ENCODE measurements at regions not wholly inside any gene's neighbourhood (a gene's known extent, or its start where the extent isn't known, plus 50 kb on each side); places are given as distances from the start of the nearest gene placed in this dataset.

- FAIRE-seq = no peak
- SMC1A ChIA-PET (ENCODE audit: uncharacterized antibody, unreplicated experiment) = interaction anchor here (1.4 kb wide), 1 partner anchor 437 kb away, joined by 3 read pairs; no protein-coding TSS in a partner anchor
Measured at GRCh38 chr3:34544136-34544535, 745.7 kb downstream of the PDCD6IP start.

More at GRCh38 chr3:34544136-34544535, 745.7 kb downstream of the PDCD6IP start:
- ChIA-PET CTCF (no interaction called here), RAD21 (ENCODE audit: unreplicated experiment) (no interaction called here), POLR2A (interaction anchor here (0.6 kb wide), 1 partner anchor 394 kb away, joined by 3 read pairs; no protein-coding TSS in a partner anchor)
- BruUV-seq (replicated peaks) = no TSS peak
- no peak overlapping the region for H3K9ac ChIP-seq (ENCODE audit: control insufficient read depth, insufficient read depth, low read length)
- 14% methylated on average over 4 of the region's 4 CpGs for WGBS (ENCODE audit: insufficient coverage, insufficient replicate concordance, low lambda C conversion rate, missing lambda C conversion rate)
- H3K27me3 ChIP-seq (replicated peaks in 1 of 2; ENCODE audit: control insufficient read depth in 2 of 2, insufficient read depth in 2 of 2, low read length in 1 of 2) = no peaks in the 10 kb centered on the region
- intact Hi-C loops (cut with micrococcal nuclease; ENCODE audit: unreplicated experiment) = no loop called here
- no peaks in the 10 kb centered on the region for H3K9me3 ChIP-seq (replicated peaks; ENCODE audit: control insufficient read depth, insufficient read depth, low read length)
- no peaks in the 10 kb centered on the region for H3K36me3 ChIP-seq (ENCODE audit: control insufficient read depth in 2 of 2, insufficient read depth in 2 of 2, low read length in 1 of 2)
- H3K79me2 ChIP-seq (ENCODE audit: control insufficient read depth, insufficient read depth, low read length) = no peaks in the 10 kb centered on the region
- TF ChIP-seq ZNF24 (IDR thresholded peaks at IDR 0.05) (no peak), NFXL1 (IDR thresholded peaks at IDR 0.05; ENCODE audit: borderline replicate concordance) (no peak), HDAC2 (IDR thresholded peaks at IDR 0.05) (no peak), KDM1A (IDR thresholded peaks at IDR 0.05; ENCODE audit: borderline replicate concordance) (no peak), E2F4 (IDR thresholded peaks at IDR 0.05; ENCODE audit: low read depth, low read length) (no peak), NR2C2 (IDR thresholded peaks at IDR 0.05; ENCODE audit: borderline replicate concordance, control insufficient read depth, insufficient read length, low read depth) (no peak), STAT1 (conservative IDR thresholded peaks at IDR 0.05) (no peak), REST (IDR thresholded peaks at IDR 0.05; ENCODE audit: low read depth, low read length) (no peak)
- TF ChIP-seq, protein P1, sequence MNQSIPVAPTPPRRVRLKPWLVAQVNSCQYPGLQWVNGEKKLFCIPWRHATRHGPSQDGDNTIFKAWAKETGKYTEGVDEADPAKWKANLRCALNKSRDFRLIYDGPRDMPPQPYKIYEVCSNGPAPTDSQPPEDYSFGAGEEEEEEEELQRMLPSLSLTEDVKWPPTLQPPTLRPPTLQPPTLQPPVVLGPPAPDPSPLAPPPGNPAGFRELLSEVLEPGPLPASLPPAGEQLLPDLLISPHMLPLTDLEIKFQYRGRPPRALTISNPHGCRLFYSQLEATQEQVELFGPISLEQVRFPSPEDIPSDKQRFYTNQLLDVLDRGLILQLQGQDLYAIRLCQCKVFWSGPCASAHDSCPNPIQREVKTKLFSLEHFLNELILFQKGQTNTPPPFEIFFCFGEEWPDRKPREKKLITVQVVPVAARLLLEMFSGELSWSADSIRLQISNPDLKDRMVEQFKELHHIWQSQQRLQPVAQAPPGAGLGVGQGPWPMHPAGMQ (IDR thresholded peaks at IDR 0.05; ENCODE audit: borderline replicate concordance) = no peak
- H3K27ac ChIP-seq (ENCODE audit: control insufficient read depth, insufficient read depth) = no peak overlapping the region
- H2AFZ ChIP-seq (ENCODE audit: control insufficient read depth, low read depth, low read length) = no peak overlapping the region
- in situ Hi-C loops (cut with MboI) = no loop called here
- H4K20me1 ChIP-seq (ENCODE audit: control insufficient read depth, insufficient read depth) = no peaks in the 10 kb centered on the region
- no peak overlapping the region for H3K4me3 ChIP-seq
- no peaks in the 10 kb centered on the region for H3K4me1 ChIP-seq (ENCODE audit: control insufficient read depth, insufficient read depth, low read length)
- ATAC-seq (no peak), DNase-seq (ENCODE audit: low read depth, low spot score) (no peak)
- no peak overlapping the region for H3K4me2 ChIP-seq (ENCODE audit: control insufficient read depth, insufficient read depth)
